GM12878 (cell line): ENCODE measurements at regions not wholly inside any gene's neighbourhood (a gene's known extent, or its start where the extent isn't known, plus 50 kb on each side); places are given as distances from the start of the nearest gene placed in this dataset.

Experiments used
- ATAC-seq: fragments of 200-7000 bp; cut with Tn5 transposase; 3 replicates; pipeline ENCODE4 v1.9.1; 2020; ENCODE audit warnings: mild to moderate bottlenecking, moderate library complexity
- BruUV-seq: library from RNA; stranded (reverse); fragments of 400-500 nt; replicated peaks from 2 replicates; lab custom pipeline; 2021; lab: Mats Ljungman, UMichigan
- CTCF ChIA-PET: fragments of 300-600 bp; sonication (Branson Sonifier 250); formaldehyde crosslinking; extraction: SDS; loops from one replicate; lab custom pipeline; 2021; ENCODE audit warnings: inconsistent platforms; lab: Yijun Ruan, JAX
- POLR2A ChIA-PET: fragments of 350-600 bp; formaldehyde crosslinking; extraction: SDS; loops from one replicate; lab custom pipeline; 2021; ENCODE audit warnings: inconsistent platforms; lab: Charles Lee
- RAD21 ChIA-PET: fragments of 300-600 bp; sonication (Branson Sonifier 250); formaldehyde crosslinking; loops from one replicate; lab custom pipeline; 2023; ENCODE audit warnings: antibody characterized with exemption; ENCODE audit not compliant: unreplicated experiment; lab: Charles Lee
- SMC1A ChIA-PET: fragments of 300-600 bp; sonication (Branson Sonifier 250); formaldehyde crosslinking; loops from one replicate; lab custom pipeline; 2023; ENCODE audit not compliant: unreplicated experiment, uncharacterized antibody; lab: Charles Lee
- DNase-seq: peaks from one replicate; pipeline ENCODE4 v3.0.0-alpha.2; 2011; ENCODE audit warnings: low read depth, low spot score
- FAIRE-seq: peaks from 3 replicates; lab custom pipeline; 2011; peaks lifted over from hg19 to GRCh38; lab: Jason Lieb, UNC
- H2AFZ ChIP-seq: 2 replicates; pipeline ENCODE4 v1.6.0; 2011; ENCODE audit warnings: low read depth, low read length, control low read depth; ENCODE audit not compliant: control insufficient read depth
- H3K27ac ChIP-seq: 2 replicates; pipeline ENCODE4 v1.5.1; 2011; ENCODE audit warnings: control low read depth; ENCODE audit not compliant: control insufficient read depth, insufficient read depth
- H3K27me3 ChIP-seq, 2 experiments: replicated peaks in 1 of 2; 2 replicates each; pipeline versions ENCODE4 v1.6.0 to v1.6.1; 2011; ENCODE audit warnings: low read length in 1 of 2; ENCODE audit not compliant: control insufficient read depth in 2 of 2, insufficient read depth in 2 of 2
- H3K36me3 ChIP-seq, 2 experiments: 2 replicates each; pipeline ENCODE4 v1.5.1; 2011; ENCODE audit warnings: low read length in 1 of 2; ENCODE audit not compliant: control insufficient read depth in 2 of 2, insufficient read depth in 2 of 2
- H3K4me1 ChIP-seq: 2 replicates; pipeline ENCODE4 v1.6.1; 2011; ENCODE audit warnings: mild to moderate bottlenecking, low read length, moderate library complexity, mixed read lengths; ENCODE audit not compliant: control insufficient read depth, insufficient read depth
- H3K4me2 ChIP-seq: 2 replicates; pipeline ENCODE4 v1.6.0; 2011; ENCODE audit warnings: control low read depth; ENCODE audit not compliant: control insufficient read depth, insufficient read depth
- H3K4me3 ChIP-seq: fragments of 200-600 bp; sonication (generic); 2 replicates; pipeline ENCODE4 v1.5.1; 2016
- H3K79me2 ChIP-seq: 2 replicates; pipeline ENCODE4 v1.6.0; 2011; ENCODE audit warnings: low read length; ENCODE audit not compliant: control insufficient read depth, insufficient read depth
- H3K9ac ChIP-seq: 2 replicates; pipeline ENCODE4 v1.8.0; 2011; ENCODE audit warnings: low read length, control low read depth, mixed read lengths; ENCODE audit not compliant: control insufficient read depth, insufficient read depth
- H3K9me3 ChIP-seq: replicated peaks from 3 replicates; pipeline ENCODE4 v1.5.1; 2011; ENCODE audit warnings: mild to moderate bottlenecking, low read length; ENCODE audit not compliant: control insufficient read depth, insufficient read depth
- H4K20me1 ChIP-seq: 2 replicates; pipeline ENCODE4 v1.6.0; 2011; ENCODE audit not compliant: control insufficient read depth, insufficient read depth
- CEBPB ChIP-seq, 2 experiments: fragments of 150-350 bp in 1 of 2; IDR thresholded peaks; 2 replicates each; pipeline ENCODE4 v1.6.1; 2012 to 2014; ENCODE audit warnings: low read depth in 2 of 2, low read length in 2 of 2, borderline replicate concordance in 1 of 2, inconsistent platforms in 1 of 2
- IKZF1 ChIP-seq: fragments of 450-650 bp; conservative IDR thresholded peaks from 2 replicates; pipeline ENCODE4 v1.6.1; 2017; ENCODE audit warnings: antibody characterized with exemption, mild to moderate bottlenecking
- NBN ChIP-seq: fragments of 450-650 bp; IDR thresholded peaks from 2 replicates; pipeline ENCODE4 v1.6.1; 2016
- NR2C2 ChIP-seq: IDR thresholded peaks from 2 replicates; pipeline ENCODE4 v1.6.1; 2011; ENCODE audit warnings: borderline replicate concordance, low read depth; ENCODE audit not compliant: control insufficient read depth, insufficient read length
- PAX5 ChIP-seq: IDR thresholded peaks from 2 replicates; pipeline ENCODE4 v1.6.1; 2011; ENCODE audit warnings: low read depth, low read length, borderline replicate concordance
- PML ChIP-seq: IDR thresholded peaks from 2 replicates; pipeline ENCODE4 v1.6.1; 2012; ENCODE audit warnings: low read length, inconsistent platforms
- PRDM15 ChIP-seq: fragments of 450-650 bp; formaldehyde crosslinking; IDR thresholded peaks from 2 replicates; pipeline ENCODE4 v1.4.0; 2020; ENCODE audit warnings: mild to moderate bottlenecking, moderate library complexity
- RBBP5 ChIP-seq: fragments of 200-600 bp; sonication (generic); conservative IDR thresholded peaks from 2 replicates; pipeline ENCODE4 v1.6.1; 2016
- RFX5 ChIP-seq: IDR thresholded peaks from 2 replicates; pipeline ENCODE4 v1.6.1; 2011; ENCODE audit warnings: low read depth, low read length, improper control_type of control experiment
- RUNX3 ChIP-seq: IDR thresholded peaks from 2 replicates; pipeline ENCODE4 v1.6.1; 2012; ENCODE audit warnings: low read length, inconsistent platforms
- SMARCA5 ChIP-seq: fragments of 450-650 bp; IDR thresholded peaks from 2 replicates; pipeline ENCODE4 v1.6.1; 2017; ENCODE audit warnings: mild to moderate bottlenecking
- ZNF622 ChIP-seq: fragments of 450-650 bp; IDR thresholded peaks from 2 replicates; pipeline ENCODE4 v1.6.1; 2017; ENCODE audit warnings: mild to moderate bottlenecking, inconsistent platforms
- WGBS: methylation state at CpG from one replicate; pipeline ENCODE4 v1.1.6; 2016; ENCODE audit warnings: low lambda C conversion rate; ENCODE audit not compliant: insufficient replicate concordance, insufficient coverage; ENCODE audit errors: missing lambda C conversion rate; 5-methylcytosine and 5-hydroxymethylcytosine counted together
- in situ Hi-C: fragments of 300-500 bp; cut with MboI; formaldehyde crosslinking; loops from 9 replicates; pipeline ENCODE4 v1.14.3; 2018; ENCODE audit warnings: mixed read lengths
- intact Hi-C: fragments of 100-400 bp; cut with micrococcal nuclease; formaldehyde crosslinking; loops from one replicate; pipeline ENCODE4 v1.14.2; 2022; ENCODE audit not compliant: unreplicated experiment
- TF ChIP-seq, protein P1 (sequence below): IDR thresholded peaks from 2 replicates; pipeline ENCODE4 v1.6.1; 2011; ENCODE audit warnings: mild to moderate bottlenecking, low read depth, low read length, moderate library complexity; ENCODE audit not compliant: insufficient replicate concordance
- TF ChIP-seq, protein P2 (sequence below): fragments of 450-650 bp; IDR thresholded peaks from 2 replicates; pipeline ENCODE4 v1.6.1; 2017; ENCODE audit warnings: borderline replicate concordance
- TF ChIP-seq, protein P3 (sequence below): fragments of 450-650 bp; IDR thresholded peaks from 2 replicates; pipeline ENCODE4 v1.6.1; 2017; ENCODE audit warnings: antibody characterized with exemption, mild to moderate bottlenecking, moderate library complexity

GRCh38 chr12:60043236-60043635 lies 447.4 kb downstream of the SLC16A7 start:
- WGBS = 44% methylated on average over 1 of the region's 1 CpG
- ChIA-PET POLR2A (no interaction called here), SMC1A (no interaction called here), CTCF (interaction anchor here (1.0 kb wide), 1 partner anchor 13 kb away, joined by 3 read pairs; no protein-coding TSS in a partner anchor), RAD21 (no interaction called here)
- no peaks in the 10 kb centered on the region for H3K27me3 ChIP-seq
- H3K79me2 ChIP-seq = no peaks in the 10 kb centered on the region
- no peaks in the 10 kb centered on the region for H3K9me3 ChIP-seq
- TF ChIP-seq RUNX3 (no peak), IKZF1 (no peak), PAX5 (no peak), NBN (no peak), ZNF622 (no peak), RFX5 (no peak), RBBP5 (no peak), PML (no peak), PRDM15 (CRISPR knock-in tag) (no peak), CEBPB (IDR thresholded peaks at IDR 0.05; ENCODE audit: borderline replicate concordance in 1 of 2, low read depth in 2 of 2, low read length in 2 of 2) (no peak), NR2C2 (no peak), SMARCA5 (no peak)
- TF ChIP-seq, protein P1, sequence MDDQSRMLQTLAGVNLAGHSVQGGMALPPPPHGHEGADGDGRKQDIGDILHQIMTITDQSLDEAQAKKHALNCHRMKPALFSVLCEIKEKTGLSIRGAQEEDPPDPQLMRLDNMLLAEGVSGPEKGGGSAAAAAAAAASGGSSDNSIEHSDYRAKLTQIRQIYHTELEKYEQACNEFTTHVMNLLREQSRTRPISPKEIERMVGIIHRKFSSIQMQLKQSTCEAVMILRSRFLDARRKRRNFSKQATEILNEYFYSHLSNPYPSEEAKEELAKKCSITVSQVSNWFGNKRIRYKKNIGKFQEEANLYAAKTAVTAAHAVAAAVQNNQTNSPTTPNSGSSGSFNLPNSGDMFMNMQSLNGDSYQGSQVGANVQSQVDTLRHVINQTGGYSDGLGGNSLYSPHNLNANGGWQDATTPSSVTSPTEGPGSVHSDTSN = no peak
- TF ChIP-seq, protein P2, sequence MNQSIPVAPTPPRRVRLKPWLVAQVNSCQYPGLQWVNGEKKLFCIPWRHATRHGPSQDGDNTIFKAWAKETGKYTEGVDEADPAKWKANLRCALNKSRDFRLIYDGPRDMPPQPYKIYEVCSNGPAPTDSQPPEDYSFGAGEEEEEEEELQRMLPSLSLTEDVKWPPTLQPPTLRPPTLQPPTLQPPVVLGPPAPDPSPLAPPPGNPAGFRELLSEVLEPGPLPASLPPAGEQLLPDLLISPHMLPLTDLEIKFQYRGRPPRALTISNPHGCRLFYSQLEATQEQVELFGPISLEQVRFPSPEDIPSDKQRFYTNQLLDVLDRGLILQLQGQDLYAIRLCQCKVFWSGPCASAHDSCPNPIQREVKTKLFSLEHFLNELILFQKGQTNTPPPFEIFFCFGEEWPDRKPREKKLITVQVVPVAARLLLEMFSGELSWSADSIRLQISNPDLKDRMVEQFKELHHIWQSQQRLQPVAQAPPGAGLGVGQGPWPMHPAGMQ = no peak
- TF ChIP-seq, protein P3, sequence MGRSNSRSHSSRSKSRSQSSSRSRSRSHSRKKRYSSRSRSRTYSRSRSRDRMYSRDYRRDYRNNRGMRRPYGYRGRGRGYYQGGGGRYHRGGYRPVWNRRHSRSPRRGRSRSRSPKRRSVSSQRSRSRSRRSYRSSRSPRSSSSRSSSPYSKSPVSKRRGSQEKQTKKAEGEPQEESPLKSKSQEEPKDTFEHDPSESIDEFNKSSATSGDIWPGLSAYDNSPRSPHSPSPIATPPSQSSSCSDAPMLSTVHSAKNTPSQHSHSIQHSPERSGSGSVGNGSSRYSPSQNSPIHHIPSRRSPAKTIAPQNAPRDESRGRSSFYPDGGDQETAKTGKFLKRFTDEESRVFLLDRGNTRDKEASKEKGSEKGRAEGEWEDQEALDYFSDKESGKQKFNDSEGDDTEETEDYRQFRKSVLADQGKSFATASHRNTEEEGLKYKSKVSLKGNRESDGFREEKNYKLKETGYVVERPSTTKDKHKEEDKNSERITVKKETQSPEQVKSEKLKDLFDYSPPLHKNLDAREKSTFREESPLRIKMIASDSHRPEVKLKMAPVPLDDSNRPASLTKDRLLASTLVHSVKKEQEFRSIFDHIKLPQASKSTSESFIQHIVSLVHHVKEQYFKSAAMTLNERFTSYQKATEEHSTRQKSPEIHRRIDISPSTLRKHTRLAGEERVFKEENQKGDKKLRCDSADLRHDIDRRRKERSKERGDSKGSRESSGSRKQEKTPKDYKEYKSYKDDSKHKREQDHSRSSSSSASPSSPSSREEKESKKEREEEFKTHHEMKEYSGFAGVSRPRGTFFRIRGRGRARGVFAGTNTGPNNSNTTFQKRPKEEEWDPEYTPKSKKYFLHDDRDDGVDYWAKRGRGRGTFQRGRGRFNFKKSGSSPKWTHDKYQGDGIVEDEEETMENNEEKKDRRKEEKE = no peak
- in situ Hi-C loops = no loop called here
- intact Hi-C loops = no loop called here
- no peaks in the 10 kb centered on the region for H3K36me3 ChIP-seq
- BruUV-seq = no TSS peak
- H3K4me2 ChIP-seq = no peak overlapping the region
- no peak for FAIRE-seq
- H3K27ac ChIP-seq = no peak overlapping the region
- no peak for DNase-seq
- no peak overlapping the region for H2AFZ ChIP-seq
- H3K9ac ChIP-seq = no peak overlapping the region
- H4K20me1 ChIP-seq = no peaks in the 10 kb centered on the region
- no peaks in the 10 kb centered on the region for H3K4me1 ChIP-seq
- ATAC-seq = no peak
- no peak overlapping the region for H3K4me3 ChIP-seq
